ENCODE measurements at regions not wholly inside any gene's neighbourhood (a gene's known extent, or its start where the extent isn't known, plus 50 kb on each side); places are given as distances from the start of the nearest gene placed in this dataset.
A peak's percentile ranks its signal among the peaks of the same experiment; 100 is the strongest.
"Not testable (repeated sequence)": the region's sequence is repeated elsewhere in the genome, so short reads cannot be mapped to it uniquely, and the experiment has no call there.

- ATAC-seq, result no peak
Measured at GRCh38 chr1:224061436-224061835, 52.5 kb upstream of the FBXO28 start.

- no peak for ATAC-seq
Measured at GRCh38 chr1:224059897-224060427, 53.9 kb upstream of the FBXO28 start.

- peak; percentile 90 for ATAC-seq
Measured at GRCh38 chr1:224058303-224058702, 55.6 kb upstream of the FBXO28 start.

- peak; percentile 58 for ATAC-seq
Measured at GRCh38 chr1:224057461-224058199, 56.3 kb upstream of the FBXO28 start.

- no peak for ATAC-seq
Measured at GRCh38 chr1:224054611-224055010, 59.3 kb upstream of the FBXO28 start.

- ATAC-seq, result no peak
Measured at GRCh38 chr1:224054012-224054411, 59.9 kb upstream of the FBXO28 start.

GRCh38 chr1:224053456-224053855, 60.5 kb upstream of the FBXO28 start:
- no peak for ATAC-seq

GRCh38 chr1:224052772-224053171, 61.1 kb upstream of the FBXO28 start:
- ATAC-seq, result no peak

- not testable (repeated sequence) for ATAC-seq
Measured at GRCh38 chr1:224051782-224052181, 62.1 kb upstream of the FBXO28 start.

GRCh38 chr1:224051086-224051406, 62.9 kb upstream of the FBXO28 start:
- ATAC-seq, result no peak

GRCh38 chr1:224047538-224047937, 66.4 kb upstream of the FBXO28 start:
- ATAC-seq, result no peak

- no peak for ATAC-seq
Measured at GRCh38 chr1:224045556-224045955, 68.4 kb upstream of the FBXO28 start.

- ATAC-seq, result no peak
Measured at GRCh38 chr1:224044420-224044819, 69.5 kb upstream of the FBXO28 start.

GRCh38 chr1:224042557-224043118, 71.3 kb upstream of the FBXO28 start:
- no peak for ATAC-seq

- no peak for ATAC-seq
Measured at GRCh38 chr1:224041032-224041431, 72.9 kb upstream of the FBXO28 start.

- not testable (repeated sequence) for ATAC-seq
Measured at GRCh38 chr1:224040423-224040822, 73.5 kb upstream of the FBXO28 start.

- not testable (repeated sequence) for ATAC-seq
Measured at GRCh38 chr1:224040006-224040405, 73.9 kb upstream of the FBXO28 start.

- ATAC-seq, result not testable (repeated sequence)
Measured at GRCh38 chr1:224038832-224039231, 75.1 kb upstream of the FBXO28 start.

- ATAC-seq, result not testable (repeated sequence)
Measured at GRCh38 chr1:224037362-224037761, 76.5 kb upstream of the FBXO28 start.

- peak; percentile 37 for ATAC-seq
Measured at GRCh38 chr1:224032608-224033276, 81.2 kb upstream of the FBXO28 start.

- ATAC-seq, result peak; percentile 69
Measured at GRCh38 chr1:224031986-224032385, 81.9 kb upstream of the FBXO28 start.

- not testable (repeated sequence) for ATAC-seq
Measured at GRCh38 chr1:224030257-224030656, 83.7 kb upstream of the FBXO28 start.

- not testable (repeated sequence) for ATAC-seq
Measured at GRCh38 chr1:224029286-224030025, 84.5 kb upstream of the FBXO28 start.
